B cell (primary cell): ENCODE measurements at regions not wholly inside any gene's neighbourhood (a gene's known extent, or its start where the extent isn't known, plus 50 kb on each side); places are given as distances from the start of the nearest gene placed in this dataset.

Experiments
- ATAC-seq: fragments of 200-7000 bp; cut with Tn5 transposase; one replicate; pipeline ENCODE4 v1.10.0; 2021; ENCODE audit warnings: low read depth, mild to moderate bottlenecking, moderate number of reproducible peaks, moderate library complexity
- CTCF ChIA-PET: fragments of 350-600 bp; sonication (Branson Sonifier 250); formaldehyde crosslinking; loops from one replicate; lab custom pipeline; 2021; ENCODE audit warnings: antibody characterized with exemption, inconsistent platforms; lab: Charles Lee
- POLR2A ChIA-PET: fragments of 350-600 bp; sonication (Branson Sonifier 250); formaldehyde crosslinking; loops from one replicate; lab custom pipeline; 2021; ENCODE audit warnings: antibody characterized with exemption; lab: Charles Lee
- DNase-seq: peaks from one replicate; pipeline ENCODE4 v3.0.0; 2013
- H2AFZ ChIP-seq: 2 replicates; pipeline ENCODE4 v1.6.1; 2012; ENCODE audit warnings: mild to moderate bottlenecking, low read depth, low read length; ENCODE audit not compliant: insufficient read depth, poor library complexity, severe bottlenecking
- H3K27ac ChIP-seq, 2 donors: 1 replicate in 1 of 2; 2 replicates in 1 of 2; pipeline ENCODE4 v1.5.1; 2012 to 2013; ENCODE audit warnings: low read length in 2 of 2, mild to moderate bottlenecking in 2 of 2, moderate library complexity in 1 of 2
- H3K27me3 ChIP-seq, 4 experiments: fragments of 200-600 bp in 1 of 4; sonication (generic) in 1 of 4; replicated peaks in 1 of 4; 1 replicate in 2 of 4; 2 replicates in 2 of 4; pipeline versions ENCODE4 v1.6.1 to v1.7.0; 2013 to 2016; ENCODE audit warnings: low read length in 3 of 4, mild to moderate bottlenecking in 2 of 4, mixed read lengths in 1 of 4, moderate library complexity in 1 of 4; ENCODE audit not compliant: insufficient read depth in 4 of 4, control insufficient read depth in 3 of 4; ENCODE audit errors: control extremely low read depth in 1 of 4
- H3K36me3 ChIP-seq, 2 experiments: replicated peaks in 1 of 2; 1 replicate in 1 of 2; 2 replicates in 1 of 2; pipeline versions ENCODE4 v1.6.1 to v1.7.1; 2013; ENCODE audit warnings: low read length in 1 of 2; ENCODE audit not compliant: insufficient read depth in 2 of 2, control insufficient read depth in 1 of 2; ENCODE audit errors: control extremely low read depth in 1 of 2, extremely low read depth in 1 of 2
- H3K4me1 ChIP-seq, 2 donors: fragments of 200-600 bp in 1 of 2; sonication (generic) in 1 of 2; 1 replicate in 1 of 2; 2 replicates in 1 of 2; pipeline versions ENCODE4 v1.5.1 to v1.6.1; 2013 to 2017; ENCODE audit warnings: low read length in 2 of 2; ENCODE audit not compliant: control insufficient read depth in 2 of 2, insufficient read depth in 2 of 2
- H3K4me2 ChIP-seq: replicated peaks from 2 replicates; pipeline ENCODE3; 2012; ENCODE audit warnings: mild to moderate bottlenecking, low read depth, low read length; ENCODE audit not compliant: poor library complexity, severe bottlenecking
- H3K4me3 ChIP-seq, 5 experiments: fragments of 200-600 bp in 1 of 5; sonication (generic) in 1 of 5; 1 replicate in 3 of 5; 2 replicates in 2 of 5; pipeline versions ENCODE4 v1.5.1 to v1.7.0; 2011 to 2016; ENCODE audit warnings: low read length in 4 of 5, mild to moderate bottlenecking in 4 of 5, low read depth in 2 of 5, control low read depth in 1 of 5, moderate library complexity in 1 of 5; ENCODE audit not compliant: insufficient read depth in 1 of 5; ENCODE audit errors: control extremely low read depth in 1 of 5, extremely low read depth in 1 of 5
- H3K79me2 ChIP-seq: fragments of 200-600 bp; sonication (generic); one replicate; pipeline ENCODE4 v1.6.0; 2016; ENCODE audit warnings: low read length; ENCODE audit not compliant: control insufficient read depth, insufficient read depth
- H3K9ac ChIP-seq: fragments of 200-600 bp; sonication (generic); 2 replicates; pipeline ENCODE4 v1.6.1; 2017; ENCODE audit warnings: mild to moderate bottlenecking, low read length, moderate library complexity
- H3K9me3 ChIP-seq, 3 donors: one replicate each; pipeline versions ENCODE4 v1.6.1 to v1.7.1; 2013; ENCODE audit warnings: low read length in 2 of 3; ENCODE audit not compliant: control insufficient read depth in 2 of 3, insufficient read depth in 1 of 3; ENCODE audit errors: control extremely low read depth in 1 of 3
- H4K20me1 ChIP-seq: 2 replicates; pipeline ENCODE4 v1.6.0; 2012; ENCODE audit warnings: mild to moderate bottlenecking, low read length; ENCODE audit not compliant: insufficient read depth, control insufficient read depth, poor library complexity, severe bottlenecking
- H3K27ac Mint-ChIP-seq: one replicate; pipeline ENCODE4 v1.8.0; 2021; ENCODE audit warnings: mixed read lengths
- H3K27me3 Mint-ChIP-seq: one replicate; pipeline ENCODE4 v1.8.0; 2021; ENCODE audit warnings: mixed read lengths
- H3K4me1 Mint-ChIP-seq: one replicate; pipeline ENCODE4 v1.8.0; 2021; ENCODE audit warnings: mixed read lengths
- H3K4me3 Mint-ChIP-seq: one replicate; pipeline ENCODE4 v1.8.0; 2021; ENCODE audit warnings: mixed read lengths
- H3K9me3 Mint-ChIP-seq: one replicate; pipeline ENCODE4 v1.8.0; 2022; ENCODE audit warnings: mixed read lengths; ENCODE audit not compliant: insufficient read depth
- CTCF ChIP-seq: fragments of 200-600 bp; IDR thresholded peaks from one replicate; pipeline ENCODE4 v1.8.0; 2022; ENCODE audit warnings: antibody characterized with exemption, mild to moderate bottlenecking
- EZH2 ChIP-seq: IDR thresholded peaks from 2 replicates; pipeline ENCODE4 v1.6.1; 2012; ENCODE audit warnings: borderline replicate concordance, low read depth, mild to moderate bottlenecking, moderate library complexity, low read length; ENCODE audit not compliant: insufficient read depth, poor library complexity, severe bottlenecking
- WGBS: methylation state at CpG from one replicate; pipeline ENCODE4 v1.1.5; 2013; ENCODE audit warnings: missing lambda C conversion rate; ENCODE audit not compliant: insufficient coverage; 5-methylcytosine and 5-hydroxymethylcytosine counted together
- intact Hi-C: fragments of 100-400 bp; cut with micrococcal nuclease; formaldehyde crosslinking; loops from one replicate; pipeline ENCODE4 v1.10.0; 2022

DNA sequence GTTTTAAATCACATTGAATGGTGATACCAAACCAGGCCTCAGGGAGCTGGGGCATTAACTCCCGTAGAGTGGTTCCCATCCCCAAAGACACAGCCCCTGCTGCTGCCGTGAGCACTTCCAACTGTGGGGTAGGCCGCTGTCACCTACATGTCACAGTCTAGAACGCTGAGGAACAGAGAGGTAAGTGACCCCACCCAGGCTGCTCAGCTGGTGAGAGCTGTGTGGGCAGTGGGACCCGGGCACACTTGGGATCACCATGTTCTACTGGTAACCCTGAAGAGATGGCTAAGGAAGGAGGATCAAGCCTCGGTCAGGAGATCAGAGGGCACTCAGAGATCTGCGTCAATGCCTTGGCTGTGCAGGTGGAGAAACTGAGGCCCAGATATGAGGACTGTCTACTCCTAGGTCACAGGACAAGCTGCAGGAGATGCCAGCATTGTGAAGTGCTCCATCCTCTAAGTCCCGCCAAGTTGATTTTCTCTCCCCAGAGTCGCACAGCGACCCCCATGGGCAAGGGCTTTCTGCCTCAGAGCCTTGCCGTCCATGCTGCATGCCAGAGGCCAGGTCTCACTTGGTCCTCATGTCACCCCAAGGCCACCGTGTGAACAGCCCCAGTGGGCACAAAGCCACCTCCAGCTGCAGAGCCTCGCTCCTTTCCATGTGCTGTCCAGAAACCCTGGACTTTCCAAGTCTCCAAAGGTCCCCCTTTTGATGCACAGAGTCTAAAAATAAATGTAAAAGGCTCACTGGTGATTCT is 144.2 kb upstream of the OTOS start:
- Mint-ChIP-seq H3K4me1 (no peaks in the 10 kb centered on the region), H3K4me3 (no peak overlapping the region), H3K27ac (no peak overlapping the region), H3K27me3 (peaks cover under 1% of the 10 kb centered on the region), H3K9me3 (peaks cover 2% of the 10 kb centered on the region)
- intact Hi-C loops: no loop called here
- H4K20me1 ChIP-seq: no peaks in the 10 kb centered on the region
- H3K27ac ChIP-seq: no peak overlapping the region
- H3K4me3 ChIP-seq: no peak overlapping the region
- no peaks in the 10 kb centered on the region for H3K79me2 ChIP-seq
- H2AFZ ChIP-seq: no peak overlapping the region
- H3K9me3 ChIP-seq: peaks cover 0 to 4% (median 1%) of the 10 kb centered on the region in 3 donors
- no peak overlapping the region for H3K9ac ChIP-seq
- H3K36me3 ChIP-seq: no peaks in the 10 kb centered on the region
- H3K27me3 ChIP-seq: no peaks in the 10 kb centered on the region
- TF ChIP-seq EZH2 (no peak), CTCF (no peak)
- ATAC-seq: no peak
- ChIA-PET POLR2A (no interaction called here), CTCF (no interaction called here)
- WGBS: 77% methylated on average over 13 of the region's 13 CpGs
- no peak overlapping the region for H3K4me2 ChIP-seq
- no peak for DNase-seq
- no peaks in the 10 kb centered on the region for H3K4me1 ChIP-seq

GRCh38 chr2:240285725-240286124 is 145.3 kb upstream of the OTOS start:
- Mint-ChIP-seq H3K27ac (no peak overlapping the region), H3K9me3 (peaks cover 2% of the 10 kb centered on the region), H3K4me1 (no peaks in the 10 kb centered on the region), H3K4me3 (no peak overlapping the region), H3K27me3 (no peaks in the 10 kb centered on the region)
- 100% methylated on average over 1 of the region's 4 CpGs for WGBS
- Histone ChIP-seq H3K36me3 (no peaks in the 10 kb centered on the region), H3K4me2 (no peak overlapping the region), H3K9me3 (peaks cover 0 to 4% (median 1%) of the 10 kb centered on the region in 3 donors), H3K4me1 (no peaks in the 10 kb centered on the region), H3K27ac (no peak overlapping the region), H3K79me2 (no peaks in the 10 kb centered on the region), H2AFZ (no peak overlapping the region), H3K27me3 (no peaks in the 10 kb centered on the region), H3K9ac (no peak overlapping the region), H3K4me3 (no peak overlapping the region), H4K20me1 (no peaks in the 10 kb centered on the region)
- no peak for DNase-seq
- intact Hi-C loops: no loop called here
- TF ChIP-seq EZH2: no peak
- no peak for TF ChIP-seq CTCF
- ChIA-PET CTCF (no interaction called here), POLR2A (no interaction called here)
- ATAC-seq: no peak
